Gastrocnemius medialis (tissue), 4 donors: ENCODE measurements at regions not wholly inside any gene's neighbourhood (a gene's known extent, or its start where the extent isn't known, plus 50 kb on each side); places are given as distances from the start of the nearest gene placed in this dataset.

Experiments used
- POLR2A ChIP-seq, 2 donors: fragments of 450-650 bp; IDR thresholded peaks; one replicate each; pipeline ENCODE4 v1.6.1; 2017; ENCODE audit warnings: antibody characterized with exemption in 2 of 2, mild to moderate bottlenecking in 2 of 2, moderate library complexity in 2 of 2
- TF ChIP-seq, protein P1 (sequence below), 5 experiments: fragments of 450-650 bp in 3 of 5; fragments of 200-600 bp in 2 of 5; sonication (generic) in 2 of 5; IDR thresholded peaks in 4 of 5; conservative IDR thresholded peaks in 1 of 5; 1 replicate in 4 of 5; 2 replicates in 1 of 5; pipeline ENCODE4 v1.5.1; 2016 to 2019; ENCODE audit warnings: antibody characterized with exemption in 5 of 5, mild to moderate bottlenecking in 3 of 5, moderate library complexity in 3 of 5

- TF ChIP-seq POLR2A (IDR thresholded peaks at IDR 0.05), result no peak
- TF ChIP-seq, protein P1, sequence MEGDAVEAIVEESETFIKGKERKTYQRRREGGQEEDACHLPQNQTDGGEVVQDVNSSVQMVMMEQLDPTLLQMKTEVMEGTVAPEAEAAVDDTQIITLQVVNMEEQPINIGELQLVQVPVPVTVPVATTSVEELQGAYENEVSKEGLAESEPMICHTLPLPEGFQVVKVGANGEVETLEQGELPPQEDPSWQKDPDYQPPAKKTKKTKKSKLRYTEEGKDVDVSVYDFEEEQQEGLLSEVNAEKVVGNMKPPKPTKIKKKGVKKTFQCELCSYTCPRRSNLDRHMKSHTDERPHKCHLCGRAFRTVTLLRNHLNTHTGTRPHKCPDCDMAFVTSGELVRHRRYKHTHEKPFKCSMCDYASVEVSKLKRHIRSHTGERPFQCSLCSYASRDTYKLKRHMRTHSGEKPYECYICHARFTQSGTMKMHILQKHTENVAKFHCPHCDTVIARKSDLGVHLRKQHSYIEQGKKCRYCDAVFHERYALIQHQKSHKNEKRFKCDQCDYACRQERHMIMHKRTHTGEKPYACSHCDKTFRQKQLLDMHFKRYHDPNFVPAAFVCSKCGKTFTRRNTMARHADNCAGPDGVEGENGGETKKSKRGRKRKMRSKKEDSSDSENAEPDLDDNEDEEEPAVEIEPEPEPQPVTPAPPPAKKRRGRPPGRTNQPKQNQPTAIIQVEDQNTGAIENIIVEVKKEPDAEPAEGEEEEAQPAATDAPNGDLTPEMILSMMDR (IDR thresholded peaks at IDR 0.05 in 4 of 5, conservative IDR thresholded peaks at IDR 0.05 in 1 of 5), result no peak
Observed at GRCh38 chr21:22438428-22439086, 1440.3 kb downstream of the NCAM2 start.
